HG03196 (cell line): ENCODE measurements at regions not wholly inside any gene's neighbourhood (a gene's known extent, or its start where the extent isn't known, plus 50 kb on each side); places are given as distances from the start of the nearest gene placed in this dataset.

Source experiments
- ATAC-seq: cut with Tn5 transposase; IDR thresholded peaks from one replicate; pipeline ENCODE4 v1.9.1; 2021; ENCODE audit not compliant: unreplicated experiment

DNA sequence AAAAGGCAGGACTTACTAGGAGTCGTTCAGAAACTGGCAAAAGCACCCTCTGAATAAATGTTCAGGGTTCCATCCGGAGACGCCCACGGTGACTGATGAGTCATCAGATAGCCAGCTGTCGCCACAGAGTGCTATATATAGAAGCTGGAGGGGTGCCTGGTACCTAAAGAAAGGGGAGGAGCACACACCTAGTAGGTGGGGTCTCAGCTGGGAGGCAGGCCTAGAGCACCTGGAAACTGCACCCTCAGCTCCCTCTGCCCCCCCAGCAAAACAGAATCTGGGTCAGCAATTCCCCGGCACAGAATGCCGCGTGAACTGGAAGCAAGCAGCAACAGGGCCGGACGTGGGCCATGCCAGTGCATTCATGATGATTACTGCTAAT, 242.0 kb downstream of the BCOR start:
- peak; percentile 47 for ATAC-seq

GRCh38 chrX:39856472-39857121, 241.2 kb downstream of the BCOR start:
- no peak for ATAC-seq

DNA sequence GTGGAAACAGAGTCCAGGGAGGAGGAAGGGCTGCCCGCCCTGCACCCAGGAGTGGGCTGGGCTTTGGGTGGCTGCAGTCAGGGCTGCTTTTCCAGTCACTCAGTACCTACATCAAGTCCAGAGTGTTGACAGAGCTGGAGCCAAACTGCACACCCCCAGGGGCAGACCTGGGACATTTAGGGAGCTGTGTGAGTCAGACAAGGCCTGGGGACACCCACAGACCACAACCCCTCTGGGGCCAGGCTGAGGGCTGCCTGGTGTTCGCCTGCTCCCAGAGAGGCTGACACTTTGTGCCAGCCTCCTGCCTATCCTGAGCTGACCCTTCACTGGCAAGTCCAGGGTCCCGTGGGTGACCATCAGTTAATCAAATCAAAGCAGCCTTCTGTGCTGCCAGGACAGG, 240.0 kb downstream of the BCOR start:
- ATAC-seq, result no peak

DNA sequence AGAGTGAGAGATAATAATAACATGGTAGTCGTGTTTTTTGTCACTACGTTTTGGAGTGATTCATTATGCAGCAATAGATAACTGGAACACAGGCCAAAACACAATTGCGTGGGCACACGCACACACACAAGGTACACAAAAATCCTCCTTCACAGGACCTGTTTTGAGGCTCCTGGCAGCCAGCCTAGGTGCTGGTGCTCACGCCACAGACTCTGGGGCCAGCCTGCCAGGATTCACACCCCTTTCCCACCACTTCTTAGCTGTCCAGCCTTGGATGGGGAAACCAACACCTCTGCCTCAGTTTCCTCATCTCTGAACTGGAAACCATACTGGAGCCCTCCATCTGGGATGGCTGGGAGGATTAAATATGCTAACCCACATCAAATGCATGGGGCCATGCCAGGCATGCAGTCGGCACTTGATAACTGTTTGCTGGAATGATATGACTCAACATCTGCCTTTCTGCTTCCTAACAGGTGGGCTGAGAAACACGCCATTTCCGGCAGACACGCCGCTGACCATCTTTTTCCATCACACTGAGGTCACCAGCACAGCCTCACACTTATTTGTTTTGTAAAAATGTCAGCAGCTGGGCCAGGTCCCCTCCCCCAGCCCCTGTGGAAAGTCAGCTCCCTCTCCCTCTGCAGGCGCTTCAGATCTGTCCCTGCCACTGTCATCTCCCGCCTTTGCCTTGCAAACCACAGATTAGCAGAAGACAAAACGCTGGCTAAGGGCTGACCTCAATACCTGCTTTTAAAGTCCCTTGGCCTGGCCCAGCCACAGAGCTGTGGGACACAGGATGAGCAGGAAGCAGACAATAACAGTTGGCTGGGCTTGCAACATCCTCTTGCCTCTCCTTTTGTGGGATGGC, 237.5 kb downstream of the BCOR start:
- ATAC-seq, result peak; percentile 66

GRCh38 chrX:39862963-39863362, 234.8 kb downstream of the BCOR start:
- no peak for ATAC-seq

- no peak for ATAC-seq
These were observed 231.5 kb downstream of the BCOR start for GRCh38 chrX:39866229-39866628.

DNA sequence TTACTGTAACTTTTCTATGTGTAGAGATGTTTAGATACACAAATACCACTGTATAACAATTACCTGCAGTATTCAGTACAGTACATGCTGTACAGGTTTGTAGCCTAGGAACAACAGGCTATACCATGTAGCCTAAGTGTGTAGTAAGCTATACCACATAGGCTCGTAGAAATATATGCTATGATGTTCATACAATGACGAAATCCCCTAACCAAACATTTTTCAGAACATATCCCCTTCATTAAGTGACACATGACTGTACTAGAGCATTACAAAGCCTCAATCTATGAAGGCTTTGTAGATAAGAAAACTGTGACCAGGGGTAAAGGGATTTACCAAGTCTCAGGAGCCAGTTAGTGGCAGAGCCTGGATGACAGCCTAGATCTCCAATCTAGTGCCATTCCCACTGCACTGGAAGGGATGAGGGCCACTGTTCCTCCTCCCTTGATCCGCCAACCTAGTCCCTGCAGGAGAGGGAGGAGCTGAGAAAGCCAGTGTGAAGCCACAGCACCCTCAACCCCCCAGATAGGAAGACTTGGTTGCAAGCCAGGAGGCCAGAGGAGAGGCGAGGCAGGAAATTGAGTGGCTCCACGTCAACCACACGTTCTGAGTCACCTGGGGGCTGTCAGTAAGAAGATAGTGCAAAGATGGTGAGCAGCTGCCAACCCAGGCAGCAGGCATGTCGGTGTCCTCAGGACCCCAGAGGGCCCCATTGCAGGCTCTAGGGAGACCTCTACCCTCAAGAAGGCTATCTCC, 227.7 kb downstream of the BCOR start:
- ATAC-seq, result no peak

- no peak for ATAC-seq
These were observed 226.1 kb downstream of the BCOR start for GRCh38 chrX:39871648-39872047.

GRCh38 chrX:39873117-39873516, 224.6 kb downstream of the BCOR start:
- ATAC-seq, result no peak

DNA sequence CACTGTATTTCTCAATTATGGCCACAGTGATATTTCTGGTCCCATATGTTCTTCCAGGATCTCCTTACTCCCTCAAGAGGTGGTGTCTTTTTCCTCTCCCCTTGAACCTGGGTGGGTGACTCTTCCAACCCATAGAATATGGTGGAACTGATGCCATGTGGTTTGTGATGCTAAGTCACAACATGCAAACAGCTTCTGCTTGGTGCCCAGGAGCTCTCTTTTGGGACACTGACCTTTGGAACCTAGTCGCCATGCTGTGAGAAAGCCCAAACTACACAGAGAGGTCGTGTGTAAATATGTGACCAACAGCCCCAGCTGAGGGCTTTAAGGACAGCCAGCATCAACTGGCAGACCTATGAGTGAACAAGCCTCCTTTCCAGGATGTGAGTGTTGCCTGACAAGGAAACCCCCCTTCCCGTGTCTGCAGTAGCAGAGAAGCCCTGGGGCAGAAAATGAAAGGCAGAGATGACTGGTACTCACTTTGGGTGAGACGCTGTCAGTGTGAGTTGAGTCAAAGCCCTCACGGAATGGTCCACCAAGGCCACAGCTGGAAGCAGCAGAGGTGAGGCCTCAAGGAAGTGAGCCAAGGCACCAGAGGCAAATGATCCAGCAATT, 223.4 kb downstream of the BCOR start:
- ATAC-seq, result peak; percentile 90

- no peak for ATAC-seq
These were observed 221.7 kb downstream of the BCOR start for GRCh38 chrX:39875834-39876628.

DNA sequence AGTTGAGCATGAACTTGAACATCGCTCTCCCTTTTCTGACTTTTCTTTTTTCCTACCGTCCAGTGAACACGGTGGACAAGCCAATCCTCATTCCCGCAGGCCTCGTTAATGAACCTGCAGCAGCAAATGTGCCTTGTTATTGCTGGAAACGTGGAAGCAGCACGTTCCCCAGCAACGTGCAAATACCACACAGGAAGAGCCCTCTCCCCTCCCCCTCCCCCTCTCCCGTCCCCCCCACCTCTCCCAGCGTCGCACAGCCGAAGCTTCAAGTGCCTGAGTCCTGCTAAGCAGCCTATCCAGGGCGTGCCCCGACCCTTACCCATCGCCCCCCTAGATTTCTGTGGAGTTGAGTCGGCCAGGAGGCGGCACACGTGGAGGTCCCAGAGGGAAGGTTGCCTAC, 219.9 kb downstream of the BCOR start:
- ATAC-seq, result no peak

- no peak for ATAC-seq
These were observed 214.1 kb downstream of the BCOR start for GRCh38 chrX:39883666-39884065.

DNA sequence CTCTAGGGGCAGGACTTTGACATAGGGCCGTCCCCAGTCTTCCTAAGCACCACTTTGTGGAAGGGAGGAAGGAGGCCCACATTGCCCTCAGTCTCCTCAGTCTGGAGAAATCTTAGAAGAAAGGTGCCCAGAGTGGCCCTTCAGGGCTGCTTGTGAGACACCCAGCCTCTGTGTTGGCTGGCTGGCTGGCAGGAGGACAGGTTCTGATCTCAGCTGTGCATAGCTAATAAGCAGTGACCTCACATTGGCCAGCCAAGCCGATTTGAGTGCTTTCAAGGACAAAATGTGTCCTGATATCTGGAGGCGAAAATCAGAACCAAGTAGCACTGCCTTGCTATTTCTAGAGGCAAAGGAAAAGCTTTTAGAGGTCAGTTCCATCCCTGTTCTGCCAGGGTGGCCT, 211.5 kb downstream of the BCOR start:
- ATAC-seq, result no peak

- no peak for ATAC-seq
These were observed 209.0 kb downstream of the BCOR start for GRCh38 chrX:39888730-39889129.

GRCh38 chrX:39889704-39890103, 208.1 kb downstream of the BCOR start:
- ATAC-seq, result no peak

- ATAC-seq, result no peak
These were observed 207.0 kb downstream of the BCOR start for GRCh38 chrX:39890807-39891206.

DNA sequence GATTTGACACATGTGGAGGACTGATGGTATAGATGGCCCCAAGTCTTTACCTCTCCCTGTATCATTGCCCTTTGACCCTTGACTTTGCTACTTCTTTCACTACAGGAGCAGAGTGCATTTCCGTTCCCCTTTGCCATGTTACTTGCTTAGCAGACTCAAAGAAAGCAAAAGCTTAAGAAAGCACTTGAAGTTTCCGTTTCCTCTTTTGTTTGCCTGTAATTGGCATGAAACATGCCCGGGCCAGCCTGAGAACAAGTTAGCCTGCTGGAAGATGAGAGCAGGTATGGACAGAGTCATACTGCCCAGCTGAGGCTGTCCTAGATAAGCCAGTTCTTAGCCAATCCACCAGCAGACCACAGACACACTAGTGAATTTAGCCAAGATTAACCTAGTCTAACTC, 206.0 kb downstream of the BCOR start:
- ATAC-seq, result peak; percentile 64

GRCh38 chrX:39893417-39894338, 204.1 kb downstream of the BCOR start:
- no peak for ATAC-seq

- ATAC-seq, result no peak
These were observed 203.1 kb downstream of the BCOR start for GRCh38 chrX:39894683-39895082.
